Testis (tissue), 2 donors: ENCODE measurements at regions not wholly inside any gene's neighbourhood (a gene's known extent, or its start where the extent isn't known, plus 50 kb on each side); places are given as distances from the start of the nearest gene placed in this dataset.

Experiments
- DNase-seq: peaks from one replicate; pipeline ENCODE4 v3.0.0-alpha.2; 2019
- H3K27ac ChIP-seq, 2 donors: fragments of 200-600 bp; sonication (generic); one replicate each; pipeline ENCODE4 v1.5.1; 2019
- H3K27me3 ChIP-seq: fragments of 200-600 bp; sonication (generic); one replicate; pipeline ENCODE4 v1.5.1; 2019
- H3K36me3 ChIP-seq: fragments of 200-600 bp; sonication (generic); one replicate; pipeline ENCODE4 v1.5.1; 2017; ENCODE audit warnings: low read depth; ENCODE audit errors: missing control alignments
- H3K4me1 ChIP-seq: fragments of 200-600 bp; sonication (generic); one replicate; pipeline ENCODE4 v1.5.1; 2019
- H3K4me3 ChIP-seq, 2 donors: fragments of 200-600 bp; sonication (generic); one replicate each; pipeline ENCODE4 v1.5.1; 2017 to 2019
- H3K9me3 ChIP-seq: fragments of 200-600 bp; sonication (generic); one replicate; pipeline ENCODE4 v1.5.1; 2017
- CTCF ChIP-seq, 3 experiments: fragments of 450-650 bp in 2 of 3; fragments of 200-600 bp in 1 of 3; sonication (generic) in 1 of 3; IDR thresholded peaks; one replicate each; pipeline ENCODE4 v1.5.1; 2016 to 2019; ENCODE audit warnings: antibody characterized with exemption in 3 of 3, mild to moderate bottlenecking in 2 of 3, moderate library complexity in 1 of 3
- POLR2A ChIP-seq: fragments of 450-650 bp; IDR thresholded peaks from one replicate; pipeline ENCODE4 v1.6.1; 2017; ENCODE audit warnings: antibody characterized with exemption, mild to moderate bottlenecking, moderate library complexity
- whole genome bisulfite sequencing, 2 donors: methylation state at CpG; one replicate each; pipeline ENCODE4 v1.1.5; 2018; 5-methylcytosine and 5-hydroxymethylcytosine counted together
- intact Hi-C: fragments of 100-400 bp; cut with DNase I; formaldehyde crosslinking; loops from one replicate; pipeline ENCODE4 v1.15.1; 2023; ENCODE audit warnings: low total_unique reads

DNA sequence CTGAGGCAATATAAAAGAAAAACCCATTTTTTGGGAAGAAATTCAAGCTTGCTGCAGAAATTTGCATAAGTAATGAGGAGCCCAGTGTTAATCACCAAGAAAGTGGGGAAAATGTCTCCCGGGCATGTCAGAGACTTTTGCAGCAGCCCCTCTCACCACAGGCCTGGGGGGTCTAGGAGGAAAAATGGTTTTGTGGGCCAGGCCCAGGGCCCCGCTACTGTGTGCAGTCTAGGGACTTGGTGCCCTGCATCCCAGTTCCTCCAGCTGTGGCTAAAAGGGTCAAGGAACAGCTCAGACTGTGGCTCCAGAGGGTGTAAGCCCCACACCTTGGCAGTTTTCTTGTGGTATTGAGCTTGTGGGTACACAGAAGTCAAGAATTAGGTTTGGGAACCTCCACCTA lies 209.7 kb downstream of the HDGFL1 start:
- 91 to 98% methylated on average over 2 of the region's 2 CpGs for WGBS, 2 donors
- TF ChIP-seq POLR2A (no peak), CTCF (IDR thresholded peaks at IDR 0.05) (no peak)
- Histone ChIP-seq H3K9me3 (no peaks in the 10 kb centered on the region), H3K27ac (no peak overlapping the region), H3K36me3 (no peaks in the 10 kb centered on the region), H3K27me3 (no peaks in the 10 kb centered on the region), H3K4me3 (no peak overlapping the region), H3K4me1 (no peaks in the 10 kb centered on the region)
- DNase-seq: no peak
- intact Hi-C loops: no loop called here

DNA sequence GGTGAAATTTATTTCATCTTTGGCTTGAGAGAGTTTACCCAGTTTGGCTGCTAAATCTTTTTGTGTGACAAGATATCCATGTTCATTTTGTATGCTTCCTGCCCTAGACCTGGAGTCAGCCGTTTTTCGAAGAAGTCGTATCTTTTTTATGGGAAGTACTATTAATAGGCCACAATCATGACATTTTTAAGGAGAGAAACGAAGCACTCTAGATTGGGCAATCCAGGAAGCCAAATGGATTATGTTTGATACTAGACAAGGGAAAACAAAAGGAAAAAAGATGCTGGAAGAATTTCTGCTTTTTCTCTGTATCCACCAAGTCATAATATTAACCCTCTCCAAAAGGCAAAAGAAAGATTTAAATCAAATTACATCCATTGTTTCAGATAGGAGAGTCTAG lies 214.6 kb downstream of the HDGFL1 start:
- intact Hi-C loops: no loop called here
- WGBS, 2 donors: 33 to 55% methylated on average over 4 of the region's 4 CpGs
- TF ChIP-seq CTCF (IDR thresholded peaks at IDR 0.05): no peak
- no peak for TF ChIP-seq POLR2A
- Histone ChIP-seq H3K27ac (no peak overlapping the region), H3K9me3 (no peaks in the 10 kb centered on the region), H3K4me1 (no peaks in the 10 kb centered on the region), H3K36me3 (no peaks in the 10 kb centered on the region), H3K4me3 (no peak overlapping the region), H3K27me3 (no peaks in the 10 kb centered on the region)
- DNase-seq: no peak

DNA sequence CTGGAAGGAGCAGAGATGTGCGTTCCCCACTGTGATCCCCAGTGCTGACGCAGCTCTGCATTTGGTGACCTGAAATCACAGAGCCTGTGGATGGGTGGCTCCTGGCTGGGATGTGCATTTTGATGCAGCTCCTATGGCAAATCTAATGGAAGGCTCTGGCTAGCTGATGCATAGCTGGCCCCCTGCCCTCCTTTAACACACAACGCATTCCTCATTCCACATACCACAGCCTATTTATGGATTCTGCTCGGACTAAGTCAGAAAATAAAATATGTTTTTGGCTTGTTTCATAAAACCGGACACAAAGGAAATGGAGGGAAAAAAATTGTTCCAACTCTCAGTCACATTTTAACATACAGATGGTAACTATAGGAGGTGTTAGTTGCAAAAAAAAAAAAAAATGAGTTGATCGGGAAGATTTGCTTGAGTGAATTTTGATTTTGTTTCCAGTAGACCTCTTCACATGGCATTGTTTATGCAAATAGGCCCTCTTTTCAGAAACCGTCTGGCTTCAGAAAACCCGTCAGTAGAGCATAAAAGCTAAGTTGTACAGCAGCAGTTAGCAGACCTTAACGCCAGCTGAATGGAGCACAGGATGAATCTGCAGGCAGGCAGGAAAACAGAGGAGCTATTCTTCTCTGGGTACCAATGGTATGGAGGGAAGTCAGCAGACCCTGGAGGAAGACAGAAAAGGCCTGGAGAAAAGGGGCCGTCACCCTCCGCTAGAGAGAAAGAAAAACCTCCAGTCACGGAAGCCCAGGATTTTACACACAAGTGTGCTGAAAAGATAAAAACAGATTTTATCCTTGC lies 215.4 kb downstream of the HDGFL1 start:
- H3K27ac ChIP-seq: no peak overlapping the region
- no peaks in the 10 kb centered on the region for H3K9me3 ChIP-seq
- H3K4me1 ChIP-seq: no peaks in the 10 kb centered on the region
- H3K4me3 ChIP-seq: no peak overlapping the region
- H3K27me3 ChIP-seq: no peaks in the 10 kb centered on the region
- WGBS, 2 donors: 58 to 59% methylated on average over 12 of the region's 12 CpGs
- no peak for DNase-seq
- no peak for TF ChIP-seq CTCF (IDR thresholded peaks at IDR 0.05)
- TF ChIP-seq POLR2A: no peak
- no peaks in the 10 kb centered on the region for H3K36me3 ChIP-seq
- intact Hi-C loops: no loop called here

- TF ChIP-seq CTCF (IDR thresholded peaks at IDR 0.05): no peak
- no peak for TF ChIP-seq POLR2A
- intact Hi-C loops: no loop called here
- 91% methylated on average over 7 of the region's 7 CpGs for WGBS, 2 donors
- DNase-seq: no peak
- Histone ChIP-seq H3K27me3 (no peaks in the 10 kb centered on the region), H3K4me3 (no peak overlapping the region), H3K9me3 (no peaks in the 10 kb centered on the region), H3K36me3 (no peaks in the 10 kb centered on the region), H3K4me1 (no peaks in the 10 kb centered on the region), H3K27ac (no peak overlapping the region)
Measured at GRCh38 chr6:22788038-22788437, 218.7 kb downstream of the HDGFL1 start.

DNA sequence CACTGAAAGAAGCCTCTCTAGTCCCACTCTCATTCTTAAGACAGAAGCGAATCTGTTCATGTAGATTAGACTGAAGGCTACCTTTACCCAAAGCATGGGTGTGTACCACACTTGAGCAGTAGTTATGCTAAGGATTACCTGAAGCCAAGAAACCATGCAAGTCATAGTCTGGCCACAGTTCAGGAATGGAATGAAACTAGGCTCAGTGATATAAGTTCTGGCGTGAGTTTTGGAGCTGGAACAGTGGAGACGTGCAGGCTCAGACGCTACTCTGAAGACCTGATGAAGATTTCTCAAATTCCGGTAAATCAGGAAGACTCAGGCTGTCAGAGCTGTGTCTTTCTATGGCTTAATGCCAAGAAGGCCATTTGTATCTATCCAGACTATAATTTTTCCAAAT lies 219.9 kb downstream of the HDGFL1 start:
- H3K27me3 ChIP-seq: no peaks in the 10 kb centered on the region
- H3K36me3 ChIP-seq: no peaks in the 10 kb centered on the region
- intact Hi-C loops: no loop called here
- no peak overlapping the region for H3K4me3 ChIP-seq
- DNase-seq: no peak
- WGBS, 2 donors: 80 to 91% methylated on average over 5 of the region's 5 CpGs
- H3K4me1 ChIP-seq: no peaks in the 10 kb centered on the region
- H3K9me3 ChIP-seq: no peaks in the 10 kb centered on the region
- no peak overlapping the region for H3K27ac ChIP-seq
- TF ChIP-seq CTCF (IDR thresholded peaks at IDR 0.05): no peak
- no peak for TF ChIP-seq POLR2A
